GM21825 (cell line): ENCODE measurements at regions not wholly inside any gene's neighbourhood (a gene's known extent, or its start where the extent isn't known, plus 50 kb on each side); places are given as distances from the start of the nearest gene placed in this dataset.

Source experiments
- ATAC-seq: cut with Tn5 transposase; IDR thresholded peaks from one replicate; pipeline ENCODE4 v1.9.1; 2021; ENCODE audit warnings: mild to moderate bottlenecking, moderate library complexity; ENCODE audit not compliant: unreplicated experiment

- peak; percentile 79 for ATAC-seq
Measured at GRCh38 chr2:128623776-128624761, 305.4 kb upstream of the HS6ST1 start.

GRCh38 chr2:128624956-128625355 lies 306.3 kb upstream of the HS6ST1 start:
- no peak for ATAC-seq

- ATAC-seq, result no peak
Measured at GRCh38 chr2:128625421-128625820, 306.8 kb upstream of the HS6ST1 start.

- no peak for ATAC-seq
Measured at GRCh38 chr2:128625963-128626759, 307.5 kb upstream of the HS6ST1 start.

GRCh38 chr2:128626760-128627511 lies 308.3 kb upstream of the HS6ST1 start:
- ATAC-seq, result no peak

DNA sequence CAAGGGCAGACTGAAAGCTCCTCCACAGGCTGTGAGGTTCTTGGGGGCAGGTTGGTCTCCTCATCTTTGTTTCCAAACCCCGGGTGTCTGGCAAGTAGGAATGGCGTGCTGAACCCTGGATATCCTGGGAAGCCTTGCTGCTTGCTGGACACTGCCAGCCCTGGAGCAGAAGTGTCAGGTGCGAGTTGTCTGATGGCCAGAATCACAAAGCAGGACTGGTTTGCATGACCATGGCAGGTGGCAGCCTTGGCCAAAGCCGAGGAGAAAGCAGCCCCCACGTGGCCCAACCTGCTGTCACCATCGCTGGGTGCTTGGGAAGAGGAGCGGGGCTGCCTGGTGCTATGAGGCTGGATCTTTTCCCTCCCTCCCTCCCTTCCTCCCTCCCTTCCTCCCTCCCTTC lies 309.5 kb upstream of the HS6ST1 start:
- no peak for ATAC-seq

GRCh38 chr2:128628996-128629395 lies 310.3 kb upstream of the HS6ST1 start:
- ATAC-seq, result no peak

DNA sequence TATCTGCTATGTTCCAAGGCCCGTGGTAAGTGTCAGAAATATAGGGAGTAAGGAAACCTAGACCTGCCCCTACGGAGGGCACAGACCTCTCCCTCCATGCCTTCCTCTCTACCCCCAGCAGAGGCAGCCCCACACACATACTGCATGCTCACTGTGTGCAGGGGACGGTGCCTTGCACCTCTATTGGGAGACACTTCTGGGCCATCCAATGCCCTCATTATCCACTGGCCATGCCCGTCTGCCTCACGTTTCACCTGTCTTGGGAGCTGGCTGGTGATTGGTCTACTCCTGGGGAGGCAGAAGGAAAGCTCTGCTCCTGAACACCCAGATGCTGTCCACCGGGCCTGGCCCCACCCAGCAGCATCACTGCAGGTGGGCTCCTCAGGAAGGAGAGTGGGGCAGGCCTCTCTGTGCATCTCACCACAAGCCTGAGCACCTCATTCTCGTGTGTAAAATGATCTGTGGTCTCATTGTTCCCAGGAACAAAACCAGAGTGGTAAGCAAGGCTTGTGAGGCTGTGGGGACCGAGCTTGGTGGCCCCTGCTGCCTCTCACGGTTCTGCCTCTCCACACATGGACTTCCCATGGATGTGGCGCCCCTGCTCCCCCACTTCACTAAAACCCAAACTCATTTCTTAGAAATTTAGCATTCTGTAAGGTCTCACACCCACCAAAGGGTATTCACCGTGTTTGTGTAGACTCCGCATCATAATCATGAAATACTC lies 312.5 kb upstream of the HS6ST1 start:
- ATAC-seq, result no peak

GRCh38 chr2:128631698-128632500 lies 313.2 kb upstream of the HS6ST1 start:
- no peak for ATAC-seq

- ATAC-seq, result no peak
Measured at GRCh38 chr2:128632501-128632800, 313.8 kb upstream of the HS6ST1 start.

- no peak for ATAC-seq
Measured at GRCh38 chr2:128633501-128633900, 314.8 kb upstream of the HS6ST1 start.

GRCh38 chr2:128635361-128635900 lies 316.8 kb upstream of the HS6ST1 start:
- no peak for ATAC-seq

- ATAC-seq, result no peak
Measured at GRCh38 chr2:128636802-128637147, 318.1 kb upstream of the HS6ST1 start.

DNA sequence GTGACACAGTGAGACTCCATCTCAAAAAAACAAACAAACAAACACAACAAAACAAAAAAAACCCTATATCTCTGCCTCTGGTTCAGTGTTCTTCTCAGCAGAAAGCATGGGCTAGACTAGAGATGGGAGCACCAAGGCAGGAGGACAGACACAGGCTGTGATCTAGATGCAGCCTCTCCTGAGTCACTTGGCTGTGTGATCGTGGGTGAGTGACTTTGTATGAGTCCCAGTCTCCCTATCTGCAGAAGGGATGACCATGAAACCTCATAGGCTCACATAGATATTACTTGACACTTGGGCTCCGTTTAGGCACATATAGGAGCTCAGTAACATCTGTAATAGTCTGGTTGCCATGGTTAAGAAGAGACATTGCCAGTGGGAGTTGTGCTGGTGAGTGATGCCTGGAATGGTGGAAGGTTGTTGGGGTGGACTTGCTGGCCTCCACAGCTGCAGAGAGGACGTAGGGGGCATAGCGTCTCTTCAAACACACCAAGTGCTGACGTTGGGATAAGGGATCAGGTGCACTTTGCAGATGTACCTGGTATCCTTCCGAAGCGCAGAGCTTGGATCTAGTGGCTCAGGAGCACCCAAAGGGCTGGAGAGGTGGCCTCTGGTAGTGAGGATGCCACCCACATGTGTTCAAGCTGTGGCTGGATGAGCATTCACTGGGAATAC lies 318.9 kb upstream of the HS6ST1 start:
- no peak for ATAC-seq

- no peak for ATAC-seq
Measured at GRCh38 chr2:128638341-128639119, 319.9 kb upstream of the HS6ST1 start.

GRCh38 chr2:128639120-128639477 lies 320.4 kb upstream of the HS6ST1 start:
- ATAC-seq, result no peak

DNA sequence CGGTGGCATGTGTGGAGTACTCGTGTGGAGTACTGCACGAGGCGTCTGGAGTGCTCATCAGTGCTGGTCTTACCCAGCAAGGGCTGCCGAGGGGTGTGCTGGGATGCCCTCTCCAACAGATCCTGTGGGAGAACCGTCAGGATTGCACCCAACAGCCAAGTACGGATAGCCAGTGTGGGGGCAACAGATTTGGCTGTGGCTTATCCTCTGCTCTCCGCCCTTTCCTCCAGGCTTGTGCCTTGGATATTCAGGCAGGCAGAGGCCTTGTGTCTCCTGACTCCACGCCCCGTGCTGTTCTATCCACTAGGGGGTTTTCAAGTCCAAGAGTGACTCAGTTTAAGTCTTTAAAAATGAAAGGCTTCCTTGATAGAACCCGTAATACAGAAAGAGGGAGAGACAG lies 321.0 kb upstream of the HS6ST1 start:
- no peak for ATAC-seq

GRCh38 chr2:128640166-128640844 lies 321.6 kb upstream of the HS6ST1 start:
- no peak for ATAC-seq
